AG10803 (cell line): ENCODE measurements at regions not wholly inside any gene's neighbourhood (a gene's known extent, or its start where the extent isn't known, plus 50 kb on each side); places are given as distances from the start of the nearest gene placed in this dataset.
"Not testable (repeated sequence)": the region's sequence is repeated elsewhere in the genome, so short reads cannot be mapped to it uniquely, and the experiment has no call there.

Experiments used
- DNase-seq: peaks from one replicate; pipeline ENCODE4 v3.0.0; 2010; ENCODE audit warnings: low read depth
- H3K4me3 ChIP-seq: 2 replicates; pipeline ENCODE4 v1.5.1; 2011; ENCODE audit warnings: mild to moderate bottlenecking, low read length, control low read depth
- TF ChIP-seq, protein P1 (sequence below): conservative IDR thresholded peaks from 2 replicates; pipeline ENCODE4 v1.5.1; 2011; ENCODE audit warnings: mild to moderate bottlenecking, low read length, control low read depth, inconsistent platforms

DNA sequence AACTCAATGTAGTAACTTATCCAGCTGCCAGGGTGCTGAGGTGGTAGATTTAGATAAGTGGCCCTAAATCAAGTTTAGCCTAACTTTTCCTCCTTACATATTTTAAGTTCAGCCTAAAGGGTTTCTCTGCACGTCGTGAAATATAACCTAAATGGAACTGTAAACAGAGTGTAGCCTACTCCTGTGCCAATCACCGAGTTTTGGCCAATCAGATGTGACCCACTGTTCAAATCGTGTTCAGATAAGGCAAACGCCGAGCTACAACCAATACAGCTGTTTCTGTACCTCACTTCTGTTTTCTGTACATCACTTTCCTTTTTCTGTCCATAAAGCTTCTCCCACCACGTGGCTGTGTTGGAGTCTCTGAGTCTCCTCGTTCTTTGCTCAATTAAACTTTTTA, 904.2 kb upstream of the POT1 start:
- no peak for DNase-seq
- TF ChIP-seq, protein P1, sequence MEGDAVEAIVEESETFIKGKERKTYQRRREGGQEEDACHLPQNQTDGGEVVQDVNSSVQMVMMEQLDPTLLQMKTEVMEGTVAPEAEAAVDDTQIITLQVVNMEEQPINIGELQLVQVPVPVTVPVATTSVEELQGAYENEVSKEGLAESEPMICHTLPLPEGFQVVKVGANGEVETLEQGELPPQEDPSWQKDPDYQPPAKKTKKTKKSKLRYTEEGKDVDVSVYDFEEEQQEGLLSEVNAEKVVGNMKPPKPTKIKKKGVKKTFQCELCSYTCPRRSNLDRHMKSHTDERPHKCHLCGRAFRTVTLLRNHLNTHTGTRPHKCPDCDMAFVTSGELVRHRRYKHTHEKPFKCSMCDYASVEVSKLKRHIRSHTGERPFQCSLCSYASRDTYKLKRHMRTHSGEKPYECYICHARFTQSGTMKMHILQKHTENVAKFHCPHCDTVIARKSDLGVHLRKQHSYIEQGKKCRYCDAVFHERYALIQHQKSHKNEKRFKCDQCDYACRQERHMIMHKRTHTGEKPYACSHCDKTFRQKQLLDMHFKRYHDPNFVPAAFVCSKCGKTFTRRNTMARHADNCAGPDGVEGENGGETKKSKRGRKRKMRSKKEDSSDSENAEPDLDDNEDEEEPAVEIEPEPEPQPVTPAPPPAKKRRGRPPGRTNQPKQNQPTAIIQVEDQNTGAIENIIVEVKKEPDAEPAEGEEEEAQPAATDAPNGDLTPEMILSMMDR: no peak
- no peak overlapping the region for H3K4me3 ChIP-seq

- DNase-seq: no peak
- TF ChIP-seq, protein P1: no peak
- H3K4me3 ChIP-seq: no peak overlapping the region
Observed at GRCh38 chr7:125830743-125831142, 901.1 kb upstream of the POT1 start.

GRCh38 chr7:125828153-125828700, 898.6 kb upstream of the POT1 start:
- H3K4me3 ChIP-seq: no peak overlapping the region
- DNase-seq: no peak
- TF ChIP-seq, protein P1: no peak

DNA sequence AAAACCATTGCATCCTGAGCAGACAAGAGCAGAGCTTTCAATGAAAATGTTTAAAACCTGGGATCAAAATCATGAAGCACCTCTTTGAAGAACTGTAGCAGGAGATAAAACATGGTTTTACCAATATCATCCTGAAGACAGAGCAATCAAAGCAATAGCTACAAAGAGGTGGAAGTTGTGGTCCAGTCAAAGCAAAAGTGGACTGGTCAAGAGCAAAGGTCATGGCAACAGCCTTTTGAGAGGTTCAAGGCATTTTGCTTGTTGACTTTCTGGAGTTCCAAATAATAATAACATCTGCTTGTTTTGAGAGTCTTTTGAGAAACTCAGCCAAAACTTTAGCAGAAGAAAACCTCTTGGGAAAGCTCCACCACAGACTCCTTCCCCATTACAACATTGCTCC, 893.9 kb upstream of the POT1 start:
- TF ChIP-seq, protein P1: no peak
- no peak overlapping the region for H3K4me3 ChIP-seq
- no peak for DNase-seq

DNA sequence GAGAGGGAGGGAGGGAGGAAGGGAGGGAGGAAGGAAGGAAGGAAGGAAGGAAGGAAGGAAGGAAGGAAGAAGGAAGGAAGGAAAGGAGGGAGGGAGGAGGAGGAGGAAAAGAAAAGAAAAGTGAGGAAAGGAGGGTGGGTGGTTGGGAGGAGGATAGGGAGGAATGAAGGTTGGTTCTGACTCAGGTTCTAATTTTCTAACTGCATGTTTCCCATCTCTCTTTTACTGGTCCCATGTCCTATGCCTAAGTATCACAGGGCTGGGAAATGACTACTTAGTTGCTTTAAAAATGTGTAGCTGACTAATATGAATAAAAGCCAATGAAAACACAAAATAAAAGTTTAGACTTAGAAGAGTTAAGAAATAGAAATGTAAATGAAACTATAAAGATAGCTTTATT, 890.9 kb upstream of the POT1 start:
- no peak for DNase-seq
- TF ChIP-seq, protein P1: no peak
- H3K4me3 ChIP-seq: no peak overlapping the region

GRCh38 chr7:125814100-125814499, 884.5 kb upstream of the POT1 start:
- no peak for DNase-seq
- H3K4me3 ChIP-seq: no peak overlapping the region
- TF ChIP-seq, protein P1: no peak

DNA sequence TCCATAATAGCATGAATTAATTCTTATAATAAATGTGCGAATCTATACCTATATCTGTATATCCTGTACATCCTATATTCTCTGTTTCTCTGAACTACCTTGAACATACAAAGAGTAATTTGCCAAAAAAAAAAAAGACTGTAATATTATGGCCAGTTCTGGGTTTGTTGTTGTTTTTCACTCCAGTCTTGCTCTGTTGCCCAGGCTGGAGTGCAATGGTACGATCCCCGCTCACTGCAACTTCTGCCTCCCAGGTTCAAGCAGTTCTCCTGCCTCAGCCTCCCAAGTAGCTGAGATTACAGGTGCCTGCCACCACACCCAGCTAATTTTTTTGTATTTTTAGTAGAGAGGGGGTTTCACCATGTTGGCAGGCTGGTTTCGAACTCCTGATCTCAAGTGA, 876.9 kb upstream of the POT1 start:
- H3K4me3 ChIP-seq, DNase-seq: not testable (repeated sequence)

GRCh38 chr7:125804273-125804672, 874.6 kb upstream of the POT1 start:
- no peak for DNase-seq
- TF ChIP-seq, protein P1: no peak

More at GRCh38 chr7:125804273-125804672, 874.6 kb upstream of the POT1 start:
- H3K4me3 ChIP-seq: no peak overlapping the region
